Pons (tissue), 1 donor: ENCODE measurements at regions not wholly inside any gene's neighbourhood (a gene's known extent, or its start where the extent isn't known, plus 50 kb on each side); places are given as distances from the start of the nearest gene placed in this dataset.

Experiments
- DNase-seq: peaks from one replicate; pipeline ENCODE4 v3.0.0-alpha.2; 2016; ENCODE audit warnings: low spot score

DNA sequence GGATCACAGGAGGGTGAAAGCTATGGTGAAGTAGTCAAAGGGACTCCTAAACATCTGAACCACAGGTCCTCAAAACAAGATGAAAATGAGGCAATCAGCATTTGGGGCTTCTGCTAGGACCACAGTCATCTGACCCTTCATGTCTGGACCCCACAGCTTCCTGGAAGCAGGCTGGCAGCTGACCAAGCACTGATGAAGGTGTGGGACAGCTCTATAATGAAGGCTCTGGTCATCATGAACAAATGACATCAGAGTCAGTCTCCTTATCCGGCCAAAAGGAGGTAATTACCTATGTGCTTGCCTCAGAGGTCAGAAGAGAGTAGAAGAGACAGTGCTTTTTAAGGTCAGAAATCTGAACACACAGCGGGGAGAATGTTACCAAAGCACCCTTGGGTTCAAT lies 101.2 kb upstream of the GNAO1 start:
- DNase-seq, result no peak

DNA sequence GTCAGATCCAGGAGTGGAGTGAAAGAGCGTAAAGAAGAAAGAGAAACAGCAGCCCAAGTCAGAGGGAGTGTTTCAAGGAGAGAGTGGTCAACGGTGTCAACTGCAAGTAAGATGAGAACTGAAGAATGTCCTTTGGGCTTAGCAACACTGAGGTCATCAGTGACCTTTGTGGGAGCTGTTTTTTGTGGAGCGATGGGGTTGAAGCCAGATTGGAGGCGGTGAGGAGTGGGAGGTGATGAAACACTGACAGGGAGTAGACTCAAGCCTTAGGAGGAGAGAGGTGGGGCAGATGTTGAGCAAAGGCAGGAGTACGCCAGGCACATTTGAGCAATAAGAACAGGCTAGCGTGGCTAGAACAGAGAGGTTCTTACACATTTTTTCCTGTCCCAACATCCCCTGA lies 103.7 kb upstream of the GNAO1 start:
- DNase-seq, result no peak

DNA sequence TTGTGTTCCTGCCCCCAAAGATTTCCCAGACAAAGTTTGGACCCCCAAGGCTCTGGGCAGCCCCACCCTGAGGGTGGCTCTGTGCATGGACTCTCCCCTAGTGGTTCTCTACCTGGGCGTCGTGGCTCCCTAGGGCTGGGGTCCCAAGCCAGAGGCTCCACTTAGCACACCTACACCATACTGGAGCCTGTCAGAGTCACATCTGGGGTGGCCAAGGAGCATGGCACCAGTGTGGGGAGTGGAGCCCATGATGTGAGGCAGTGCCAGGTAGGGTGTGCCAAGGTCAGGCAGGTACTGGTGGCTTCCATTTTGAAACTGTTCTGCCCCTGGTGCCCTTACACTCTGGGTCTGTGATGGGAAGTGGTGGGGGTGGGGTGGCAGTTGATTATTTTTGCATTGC lies 109.9 kb upstream of the GNAO1 start:
- DNase-seq, result no peak

DNA sequence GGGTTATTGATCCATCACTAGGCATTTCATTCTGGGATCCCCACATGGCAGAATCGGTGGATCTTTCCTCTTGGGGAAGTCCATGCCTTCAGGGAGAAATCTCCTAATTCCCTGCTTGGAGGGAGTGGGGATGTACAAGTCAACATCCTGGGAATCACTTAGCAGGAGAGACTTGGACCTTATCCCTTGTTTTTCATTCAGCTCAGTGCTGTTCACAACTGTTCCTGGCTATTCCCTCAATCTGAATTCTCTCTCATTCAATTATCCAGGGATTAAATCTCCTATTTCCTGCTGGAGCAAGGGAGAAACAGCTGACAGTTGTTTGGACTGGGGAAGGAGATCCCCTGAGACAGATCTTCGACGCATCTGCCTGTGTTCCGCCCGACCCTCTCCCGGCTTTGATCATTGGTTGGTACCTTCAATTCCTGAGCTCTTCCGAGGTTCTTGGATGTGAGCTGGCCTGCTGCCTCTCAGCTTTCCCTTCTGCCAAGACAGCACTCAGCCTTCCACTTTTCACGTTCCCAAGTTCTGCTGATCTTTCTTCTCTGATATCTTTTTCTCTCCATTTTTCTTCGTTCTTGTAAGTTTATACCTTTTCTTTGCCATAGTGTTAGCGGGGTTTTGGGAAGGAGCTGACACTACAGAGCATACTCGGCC lies 115.4 kb upstream of the GNAO1 start:
- no peak for DNase-seq

DNA sequence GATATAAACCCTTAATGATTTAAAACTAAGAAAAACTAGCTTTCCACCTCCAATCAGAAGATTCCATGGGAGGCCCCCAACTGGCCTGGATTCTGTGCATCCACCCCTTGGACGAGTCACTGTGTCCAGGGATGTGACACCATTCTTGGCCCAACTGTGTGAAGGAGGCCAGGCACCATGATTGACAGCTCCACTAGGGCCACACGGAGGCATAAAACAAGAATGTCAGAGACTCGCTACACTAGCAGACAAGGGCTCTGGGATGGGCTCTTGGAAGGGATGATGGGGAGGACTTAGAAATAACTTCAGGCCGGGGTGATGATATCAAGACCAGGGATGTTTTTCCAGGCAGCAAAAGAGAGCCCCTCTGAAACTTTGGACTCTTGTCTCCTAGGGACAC lies 117.8 kb upstream of the GNAO1 start:
- no peak for DNase-seq

DNA sequence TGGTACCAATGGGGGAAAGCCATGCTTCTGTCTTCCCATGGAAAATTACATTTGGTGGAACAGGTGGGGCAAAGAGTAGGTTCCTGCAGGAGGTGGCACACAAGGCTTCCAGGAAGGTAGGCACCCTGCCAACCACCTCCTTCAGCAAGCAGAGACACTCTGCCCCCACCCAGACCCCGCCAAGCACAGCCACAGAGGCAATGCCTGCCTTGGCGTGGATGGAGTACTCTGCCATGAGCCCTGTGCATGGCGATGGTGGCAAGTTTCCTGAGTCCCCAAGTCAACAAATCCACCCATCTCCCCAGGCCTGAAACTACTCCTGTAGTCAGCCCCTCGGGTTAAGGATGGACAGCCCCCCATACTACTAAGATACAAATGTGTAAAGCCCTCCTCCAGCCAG lies 119.2 kb upstream of the GNAO1 start:
- DNase-seq, result no peak

DNA sequence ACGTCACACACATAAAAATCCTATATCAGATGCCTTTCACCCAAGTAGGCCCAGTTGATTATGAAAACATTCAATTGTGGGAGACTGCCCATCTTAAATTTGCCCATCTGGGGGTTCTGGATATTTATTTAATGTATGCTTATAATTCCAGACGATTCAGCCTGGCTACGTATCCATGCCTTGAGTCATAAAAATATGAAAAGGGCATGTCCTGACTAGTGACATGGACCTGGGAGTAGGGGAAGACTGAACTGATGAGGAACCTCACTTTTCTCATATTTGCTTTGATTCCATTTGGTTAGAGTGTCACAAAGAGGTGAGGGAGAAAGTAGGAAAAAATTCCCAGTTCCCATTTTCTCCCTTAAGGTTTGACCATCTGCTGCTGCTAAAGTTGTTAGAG lies 122.5 kb upstream of the GNAO1 start:
- no peak for DNase-seq

DNA sequence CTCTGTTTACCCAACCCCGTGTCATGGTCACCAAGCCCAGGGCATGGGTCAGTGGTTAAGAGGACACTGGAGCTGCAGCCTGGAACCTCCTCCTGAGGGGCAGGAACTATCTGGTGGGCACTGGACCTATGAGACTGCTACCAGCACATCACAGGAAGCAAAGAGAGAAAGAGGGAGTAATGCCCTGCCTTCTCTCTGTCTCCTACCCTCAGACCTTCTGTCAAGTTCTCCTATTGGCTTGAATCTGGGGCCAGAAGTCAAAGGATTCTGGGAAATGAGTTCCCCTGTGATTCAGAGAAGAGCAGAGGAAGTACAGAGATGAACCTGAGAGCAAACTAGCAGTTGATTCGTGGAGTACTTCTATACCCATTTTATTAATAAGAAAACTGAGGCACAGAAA lies 123.0 kb upstream of the GNAO1 start:
- DNase-seq, result no peak

DNA sequence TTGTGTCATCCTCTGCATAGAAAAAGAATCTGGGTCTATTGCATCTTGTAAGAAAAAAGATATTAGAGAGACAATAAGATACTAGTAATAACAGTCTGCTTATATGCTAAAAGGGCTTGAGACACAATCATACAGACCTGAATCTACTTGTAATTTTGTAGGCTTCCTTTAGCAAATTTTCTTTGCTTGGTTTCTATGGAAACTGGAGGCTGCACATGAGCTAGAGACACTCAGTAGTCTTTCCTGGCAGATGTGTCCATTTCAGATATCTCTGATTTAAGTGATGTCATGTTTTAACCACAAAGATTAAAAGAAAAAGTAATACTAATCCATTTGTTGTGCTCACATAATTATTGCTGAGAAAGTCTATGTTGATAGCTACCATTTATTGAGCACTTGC lies 123.9 kb upstream of the GNAO1 start:
- no peak for DNase-seq

DNA sequence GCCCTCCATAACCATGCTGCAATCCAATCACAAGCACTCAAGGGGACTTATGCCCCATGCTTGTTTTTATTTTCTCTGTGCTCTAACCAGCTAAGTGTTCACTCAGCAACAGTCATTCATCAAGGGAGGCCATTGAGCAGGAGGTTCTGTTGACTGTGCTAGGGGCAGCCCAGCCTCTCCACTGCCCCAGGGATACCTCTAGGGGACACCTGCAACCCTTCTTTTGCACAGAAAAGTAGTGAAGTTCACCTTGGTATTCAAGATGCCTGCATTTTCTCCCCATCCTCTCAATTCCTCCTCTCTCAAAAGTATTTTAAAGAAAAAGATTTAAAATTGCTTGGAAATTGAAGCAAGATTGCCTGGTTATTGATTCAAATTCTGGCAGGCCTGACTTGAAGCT lies 124.7 kb upstream of the GNAO1 start:
- no peak for DNase-seq

DNA sequence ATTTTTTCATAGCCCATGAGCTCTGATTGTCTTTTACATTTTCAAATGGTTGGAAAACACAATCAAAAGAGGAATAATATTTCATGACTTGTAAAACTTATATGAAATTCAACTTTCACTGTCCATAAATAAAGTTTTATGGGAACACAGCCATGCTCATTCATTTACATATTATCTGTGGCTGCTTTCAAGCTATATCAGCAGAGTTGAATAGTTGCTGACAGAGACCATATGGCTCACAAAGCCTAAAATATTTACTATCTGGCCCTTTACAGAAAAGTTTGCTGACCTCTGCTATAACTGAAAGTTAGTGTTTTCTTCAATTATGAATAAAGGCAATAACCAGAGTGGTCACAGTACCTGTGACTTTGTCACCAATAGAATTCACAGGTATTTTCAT lies 128.2 kb upstream of the GNAO1 start:
- no peak for DNase-seq

DNA sequence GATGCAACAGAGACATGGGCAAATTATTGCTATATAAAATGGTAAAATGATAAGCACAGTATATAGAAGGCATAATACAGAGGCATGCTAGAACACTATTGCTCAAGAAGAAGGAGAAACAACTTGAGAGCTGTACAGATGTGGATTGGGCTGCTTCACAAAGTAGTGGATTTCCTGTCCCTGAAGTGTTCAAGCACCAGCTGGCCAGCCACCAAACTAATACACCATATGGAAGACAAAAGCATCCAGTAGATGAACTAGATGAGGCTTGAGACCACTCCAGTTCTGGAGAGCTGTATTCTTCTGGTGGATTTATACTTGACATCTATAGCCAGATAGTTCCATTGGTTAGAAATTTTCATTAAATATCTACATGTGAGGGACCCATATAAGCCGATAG lies 134.1 kb upstream of the GNAO1 start:
- DNase-seq, result no peak

DNA sequence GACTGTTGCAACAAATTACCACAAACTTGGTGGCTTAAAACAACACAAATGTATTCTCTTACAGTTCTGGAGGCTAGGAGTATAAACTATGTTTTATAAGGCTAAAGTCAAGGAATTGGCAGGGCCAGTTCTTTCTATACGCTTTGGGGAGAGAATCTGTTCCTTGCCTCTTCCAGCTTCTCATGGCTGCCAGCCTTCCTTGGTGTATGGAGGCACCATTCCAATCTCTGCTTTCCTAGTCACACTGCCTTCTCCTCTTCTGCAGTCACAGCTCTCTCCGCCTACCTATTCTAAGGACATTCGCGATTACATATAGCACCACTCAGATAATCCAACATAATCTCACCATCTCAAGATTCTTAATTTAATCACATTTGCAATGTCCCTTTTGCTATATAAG lies 140.4 kb upstream of the GNAO1 start:
- no peak for DNase-seq

DNA sequence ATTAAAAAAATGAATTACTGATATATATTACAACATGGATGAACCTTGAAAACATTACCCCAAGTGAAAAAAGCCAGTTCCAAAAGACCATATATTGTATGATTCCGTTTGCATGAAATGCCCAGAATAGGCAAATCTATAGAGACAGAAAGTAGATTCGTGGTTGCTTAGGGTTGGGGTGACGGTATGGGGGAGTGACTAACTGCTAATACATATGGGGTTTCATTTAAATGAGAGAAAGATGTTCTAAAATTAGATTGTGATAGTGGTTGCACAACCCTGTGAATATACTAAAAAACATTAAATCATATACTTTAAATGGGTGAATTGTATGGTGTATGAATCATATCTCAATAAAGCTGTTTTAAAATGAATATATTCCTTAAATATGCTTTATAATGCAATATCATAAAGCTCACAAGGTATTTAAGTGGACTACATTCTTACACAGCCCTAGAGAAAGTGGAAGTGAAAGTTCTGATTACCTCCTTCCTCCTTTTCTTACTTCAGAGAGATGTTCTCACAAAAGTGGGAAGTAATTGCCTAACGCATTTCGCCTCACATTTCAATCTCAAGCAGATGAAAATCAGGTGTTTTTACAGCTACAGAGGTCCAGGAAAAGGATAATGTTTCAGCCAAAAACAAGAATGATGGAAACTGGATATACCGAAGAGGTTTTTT lies 142.7 kb upstream of the GNAO1 start:
- DNase-seq, result peak; percentile 60

DNA sequence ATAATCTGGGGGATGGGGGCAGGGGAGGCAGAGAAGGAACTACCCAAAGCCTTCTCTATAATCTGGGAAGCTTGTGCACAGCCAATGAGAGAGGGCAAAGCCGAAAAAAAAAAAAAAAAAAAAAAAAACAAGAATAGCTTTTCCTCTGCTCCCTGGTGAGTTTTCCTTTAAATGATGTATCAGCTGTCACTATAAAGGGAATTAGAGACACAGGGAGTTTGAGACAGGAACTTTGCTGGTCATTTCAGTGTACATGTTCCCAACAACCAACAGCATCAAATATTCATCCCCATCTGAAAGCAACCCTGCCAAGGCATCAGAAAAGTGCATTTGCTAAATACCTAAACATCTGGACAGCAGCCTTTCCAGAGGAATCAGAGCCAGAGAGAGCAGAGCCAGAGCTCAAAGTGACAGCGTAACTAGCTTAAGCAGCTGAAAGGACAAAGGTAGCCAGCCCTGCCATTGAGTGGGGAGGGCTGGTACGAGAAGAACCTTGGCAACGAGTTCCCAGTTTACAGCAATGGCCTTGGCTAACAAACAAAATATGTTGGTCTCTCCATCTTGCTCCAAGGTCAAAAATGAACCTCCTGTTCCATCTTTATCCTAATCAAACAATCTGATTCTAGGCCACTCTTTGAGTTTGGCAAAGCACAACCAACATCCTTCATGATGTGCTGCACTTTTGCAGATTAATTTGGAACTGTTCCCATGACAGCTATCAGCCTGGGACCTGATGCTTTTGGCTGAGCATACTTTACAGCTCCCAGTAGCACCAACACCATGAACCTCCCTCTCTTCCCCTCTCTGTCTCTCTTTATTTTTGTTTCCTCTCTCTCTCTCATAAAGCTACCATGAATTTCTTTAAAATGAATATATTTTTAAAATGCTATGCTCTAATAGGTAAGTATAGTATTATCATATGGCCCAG lies 143.7 kb upstream of the GNAO1 start:
- DNase-seq, result no peak

DNA sequence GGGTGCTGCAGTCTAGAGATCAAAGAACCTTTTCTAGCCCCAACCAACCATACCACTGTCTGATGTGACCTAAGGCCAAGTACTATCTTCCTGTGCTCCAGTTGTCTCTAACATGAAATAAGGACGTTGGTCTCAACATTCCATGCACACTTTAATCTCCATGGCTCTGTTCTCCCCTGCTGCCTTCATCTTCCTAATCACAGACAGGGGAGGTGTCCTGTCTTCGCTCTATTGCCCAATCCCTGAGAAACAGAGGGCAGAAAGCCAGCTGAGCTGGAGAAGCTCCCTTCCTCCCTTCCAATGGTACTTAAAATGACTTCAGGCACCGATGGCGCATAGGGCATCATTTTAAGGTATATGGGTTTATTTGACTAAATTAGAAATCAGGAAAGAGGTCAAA lies 148.9 kb upstream of the GNAO1 start:
- DNase-seq, result no peak

DNA sequence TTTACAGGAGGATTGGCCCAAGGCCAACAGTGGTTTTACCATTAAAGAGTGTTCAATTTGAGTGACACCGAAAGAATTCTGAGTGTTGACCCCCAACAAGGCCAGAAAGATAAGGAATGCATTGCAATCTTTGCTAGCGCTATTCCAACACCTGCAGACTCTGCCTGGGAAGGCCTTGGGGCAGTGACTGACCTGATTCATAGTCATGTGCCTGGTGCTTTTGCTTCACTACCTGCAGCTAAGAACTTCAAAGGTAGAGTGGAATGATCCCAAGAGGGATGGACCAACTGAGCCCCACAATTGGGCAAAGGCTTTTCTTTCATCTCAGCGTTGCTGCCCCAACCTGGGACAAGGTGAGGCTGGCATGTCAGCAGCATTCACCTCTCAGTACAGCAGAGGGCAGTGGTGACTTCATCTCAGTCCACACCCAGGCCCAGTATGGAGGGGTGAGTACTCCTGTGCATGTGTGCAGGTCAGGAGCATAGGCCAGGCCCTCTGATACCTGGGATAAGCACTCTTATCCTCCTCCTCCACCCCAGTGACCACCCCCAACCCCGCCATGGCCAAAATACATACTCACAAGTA lies 149.6 kb upstream of the GNAO1 start:
- DNase-seq, result peak; percentile 31

DNA sequence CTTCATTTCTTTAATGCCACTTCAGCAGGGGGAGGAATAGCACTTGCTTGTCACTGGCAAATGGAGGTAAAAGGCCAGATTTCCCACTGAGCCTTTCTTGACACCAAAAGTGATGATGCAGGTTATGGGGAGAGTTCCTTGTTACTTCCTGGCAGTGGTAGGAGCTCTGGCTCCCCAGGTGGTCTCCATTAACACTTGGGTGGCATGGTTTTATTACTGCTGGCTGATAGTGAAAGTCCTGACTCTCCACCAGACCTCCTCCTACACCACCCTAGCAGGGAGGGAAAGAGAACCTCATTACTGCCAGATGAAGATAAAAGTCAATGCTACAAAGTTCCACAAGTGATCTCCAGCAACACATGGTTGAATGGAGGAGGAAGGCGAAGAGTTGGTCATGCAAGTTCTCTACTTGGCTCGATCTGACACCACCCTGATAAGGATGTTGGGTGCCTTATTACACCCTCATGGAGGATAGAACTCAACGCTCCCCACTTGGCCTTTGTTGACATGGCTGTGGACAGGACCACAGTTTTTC lies 152.7 kb upstream of the GNAO1 start:
- DNase-seq, result no peak

DNA sequence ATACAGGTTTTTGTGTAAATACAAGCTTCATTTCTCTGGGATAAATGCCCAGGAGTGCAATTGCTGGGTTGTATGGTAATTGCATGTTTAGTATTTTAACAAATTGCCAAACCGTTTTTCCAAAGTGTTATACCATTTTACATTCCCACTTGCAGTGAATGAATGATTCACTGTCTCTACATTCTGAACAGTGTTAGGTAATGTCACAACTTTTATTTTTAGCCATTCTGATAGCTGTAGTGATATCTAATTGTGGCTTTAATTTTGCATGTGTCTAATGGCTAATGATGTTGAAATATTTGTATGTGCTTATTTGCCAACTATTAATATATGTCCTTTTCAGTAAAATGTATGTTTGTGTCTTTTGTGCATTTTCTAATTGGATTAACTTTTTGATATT lies 156.9 kb upstream of the CES5A start:
- no peak for DNase-seq

DNA sequence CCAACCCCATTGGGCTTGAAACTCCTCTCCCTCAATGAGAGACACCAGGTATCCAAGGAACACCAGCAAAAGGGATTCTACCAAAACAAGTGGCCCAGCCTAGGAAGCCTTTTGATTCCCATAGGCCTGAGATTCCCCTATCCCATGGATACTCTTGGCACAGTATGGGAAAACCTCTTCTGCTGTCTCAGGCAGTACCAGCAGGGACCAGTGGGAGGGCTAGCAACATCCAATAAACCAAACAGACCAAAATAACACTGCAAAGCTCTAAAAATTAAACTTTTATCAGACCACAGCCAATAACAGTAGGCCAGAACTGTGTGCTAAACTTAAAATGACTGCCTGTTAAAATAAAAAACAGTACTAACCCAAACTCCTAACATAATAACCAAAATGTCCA lies 153.9 kb upstream of the CES5A start:
- no peak for DNase-seq

DNA sequence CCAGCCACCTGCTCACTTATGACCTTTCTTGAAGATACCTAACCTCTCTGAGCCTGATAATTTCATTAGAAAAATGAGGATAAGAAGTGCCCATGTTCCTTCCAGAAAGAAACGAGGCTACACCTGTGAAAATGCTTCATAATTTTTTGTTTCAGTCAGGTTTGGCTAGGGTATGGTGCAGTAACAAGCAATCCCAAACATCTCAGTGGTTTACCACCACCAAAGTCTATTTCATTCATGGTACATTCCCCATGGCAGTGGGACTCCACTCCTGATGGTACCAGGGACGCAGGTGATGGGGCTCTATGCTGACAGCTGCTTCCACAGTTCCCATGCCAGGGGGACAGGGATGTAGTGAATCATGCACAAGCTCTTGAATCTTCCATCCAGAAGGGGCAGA lies 147.6 kb upstream of the CES5A start:
- DNase-seq, result no peak

DNA sequence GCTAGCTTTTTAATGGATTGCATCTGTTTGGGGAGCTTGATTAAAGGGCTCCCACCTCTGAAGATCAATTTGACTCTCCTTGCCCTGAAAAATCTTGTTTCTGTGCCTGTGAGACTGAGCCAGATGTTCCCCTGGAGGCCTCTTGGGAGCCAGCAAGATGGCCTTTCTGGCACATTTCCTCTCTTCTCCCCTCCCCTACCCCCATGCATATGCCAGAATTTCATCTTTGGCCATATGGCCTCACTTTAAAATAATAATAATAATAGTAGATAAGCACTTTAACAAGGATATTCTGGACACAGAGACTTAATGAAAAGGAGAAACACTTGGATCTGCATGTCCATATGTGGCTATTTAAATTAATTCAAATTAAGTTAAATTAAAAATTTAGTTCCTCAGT lies 144.1 kb upstream of the CES5A start:
- no peak for DNase-seq
